ENCODE measurements at regions not wholly inside any gene's neighbourhood (a gene's known extent, or its start where the extent isn't known, plus 50 kb on each side); places are given as distances from the start of the nearest gene placed in this dataset.
"Not testable (repeated sequence)": the region's sequence is repeated elsewhere in the genome, so short reads cannot be mapped to it uniquely, and the experiment has no call there.

GRCh38 chr4:129804461-129804981 is 708.6 kb downstream of the C4orf33 start:
- ATAC-seq, result no peak
- H3K27ac Mint-ChIP-seq, result no peak overlapping the region
- POLR2A ChIA-PET, result no interaction called here
- H3K36me3 Mint-ChIP-seq (ENCODE audit: low read depth), result no peaks in the 10 kb centered on the region
- no peak for DNase-seq
- no peaks in the 10 kb centered on the region for H3K4me1 Mint-ChIP-seq
- no peak overlapping the region for H3K4me3 Mint-ChIP-seq
- CTCF ChIA-PET, result no interaction called here
- H3K27me3 Mint-ChIP-seq, result no peaks in the 10 kb centered on the region
- no peaks in the 10 kb centered on the region for H3K9me3 Mint-ChIP-seq (ENCODE audit: low read depth)
- intact Hi-C loops (cut with DNase I, micrococcal nuclease), result no loop called here

- DNase-seq (no peak), ATAC-seq (no peak)
- ChIA-PET POLR2A (no interaction called here), CTCF (no interaction called here)
- Mint-ChIP-seq H3K27ac (no peak overlapping the region), H3K9me3 (ENCODE audit: low read depth) (no peaks in the 10 kb centered on the region), H3K36me3 (ENCODE audit: low read depth) (no peaks in the 10 kb centered on the region), H3K27me3 (no peaks in the 10 kb centered on the region), H3K4me3 (no peak overlapping the region), H3K4me1 (no peaks in the 10 kb centered on the region)
- intact Hi-C loops (cut with DNase I, micrococcal nuclease), result no loop called here
These were observed 711.0 kb downstream of the C4orf33 start for GRCh38 chr4:129806986-129807385.

- DNase-seq (no peak), ATAC-seq (no peak)
- Mint-ChIP-seq H3K36me3 (ENCODE audit: low read depth) (no peaks in the 10 kb centered on the region), H3K4me3 (no peak overlapping the region), H3K27me3 (no peaks in the 10 kb centered on the region), H3K27ac (no peak overlapping the region), H3K4me1 (no peaks in the 10 kb centered on the region), H3K9me3 (ENCODE audit: low read depth) (no peaks in the 10 kb centered on the region)
- POLR2A ChIA-PET, result no interaction called here
- CTCF ChIA-PET, result no interaction called here
- intact Hi-C loops (cut with DNase I, micrococcal nuclease), result no loop called here
These were observed 712.3 kb downstream of the C4orf33 start for GRCh38 chr4:129808242-129808641.

- ChIA-PET POLR2A (no interaction called here), CTCF (no interaction called here)
- no peaks in the 10 kb centered on the region for H3K4me1 Mint-ChIP-seq
- no peaks in the 10 kb centered on the region for H3K9me3 Mint-ChIP-seq (ENCODE audit: low read depth)
- no peaks in the 10 kb centered on the region for H3K27me3 Mint-ChIP-seq
- ATAC-seq (no peak), DNase-seq (no peak)
- H3K27ac Mint-ChIP-seq, result no peak overlapping the region
- no peaks in the 10 kb centered on the region for H3K36me3 Mint-ChIP-seq (ENCODE audit: low read depth)
- intact Hi-C loops (cut with DNase I, micrococcal nuclease), result no loop called here
- no peak overlapping the region for H3K4me3 Mint-ChIP-seq
These were observed 725.1 kb downstream of the C4orf33 start for GRCh38 chr4:129821073-129821472.

- intact Hi-C loops (cut with DNase I, micrococcal nuclease), result no loop called here
- CTCF ChIA-PET, result interaction anchor here (1.2 kb wide), 1 partner anchor 181 kb away, joined by 3 read pairs; no protein-coding TSS in a partner anchor
- POLR2A ChIA-PET, result no interaction called here
- no peak for ATAC-seq
- H3K27ac Mint-ChIP-seq, result no peak overlapping the region
- H3K36me3 Mint-ChIP-seq (ENCODE audit: low read depth), result no peaks in the 10 kb centered on the region
- no peaks in the 10 kb centered on the region for H3K27me3 Mint-ChIP-seq
- H3K4me1 Mint-ChIP-seq, result no peaks in the 10 kb centered on the region
- no peak overlapping the region for H3K4me3 Mint-ChIP-seq
- H3K9me3 Mint-ChIP-seq (ENCODE audit: low read depth), result no peaks in the 10 kb centered on the region
- DNase-seq, result no peak
These were observed 726.0 kb downstream of the C4orf33 start for GRCh38 chr4:129821963-129822362.

GRCh38 chr4:129822701-129823100 is 726.7 kb downstream of the C4orf33 start:
- intact Hi-C loops (cut with DNase I, micrococcal nuclease), result no loop called here
- ChIA-PET CTCF (interaction anchor here (1.2 kb wide), 1 partner anchor 182 kb away, joined by 3 read pairs; no protein-coding TSS in a partner anchor), POLR2A (no interaction called here)
- Mint-ChIP-seq H3K4me3 (no peak overlapping the region), H3K27me3 (no peaks in the 10 kb centered on the region), H3K9me3 (ENCODE audit: low read depth) (no peaks in the 10 kb centered on the region), H3K36me3 (ENCODE audit: low read depth) (no peaks in the 10 kb centered on the region), H3K4me1 (no peaks in the 10 kb centered on the region), H3K27ac (no peak overlapping the region)
- DNase-seq (no peak), ATAC-seq (no peak)

GRCh38 chr4:129823105-129823504 is 727.2 kb downstream of the C4orf33 start:
- no peak overlapping the region for H3K27ac Mint-ChIP-seq
- H3K9me3 Mint-ChIP-seq (ENCODE audit: low read depth), result no peaks in the 10 kb centered on the region
- no peaks in the 10 kb centered on the region for H3K4me1 Mint-ChIP-seq
- no peak for DNase-seq
- no peak for ATAC-seq
- no peaks in the 10 kb centered on the region for H3K36me3 Mint-ChIP-seq (ENCODE audit: low read depth)
- intact Hi-C loops (cut with DNase I, micrococcal nuclease), result no loop called here
- POLR2A ChIA-PET, result no interaction called here
- no peak overlapping the region for H3K4me3 Mint-ChIP-seq
- H3K27me3 Mint-ChIP-seq, result no peaks in the 10 kb centered on the region
- CTCF ChIA-PET, result no interaction called here

GRCh38 chr4:129829373-129829772 is 733.4 kb downstream of the C4orf33 start:
- intact Hi-C loops (cut with DNase I, micrococcal nuclease), result no loop called here
- H3K36me3 Mint-ChIP-seq (ENCODE audit: low read depth), result no peaks in the 10 kb centered on the region
- H3K9me3 Mint-ChIP-seq (ENCODE audit: low read depth), result no peaks in the 10 kb centered on the region
- H3K27me3 Mint-ChIP-seq, result no peaks in the 10 kb centered on the region
- ChIA-PET CTCF (no interaction called here), POLR2A (no interaction called here)
- no peak for DNase-seq
- no peaks in the 10 kb centered on the region for H3K4me1 Mint-ChIP-seq
- no peak for ATAC-seq
- H3K27ac Mint-ChIP-seq, result no peak overlapping the region
- H3K4me3 Mint-ChIP-seq, result no peak overlapping the region

- intact Hi-C loops (cut with DNase I, micrococcal nuclease), result no loop called here
- Mint-ChIP-seq H3K9me3 (ENCODE audit: low read depth) (no peaks in the 10 kb centered on the region), H3K27ac (no peak overlapping the region), H3K4me1 (no peaks in the 10 kb centered on the region), H3K27me3 (no peaks in the 10 kb centered on the region), H3K4me3 (no peak overlapping the region), H3K36me3 (ENCODE audit: low read depth) (no peaks in the 10 kb centered on the region)
- DNase-seq, result no peak
- ChIA-PET CTCF (no interaction called here), POLR2A (no interaction called here)
- ATAC-seq, result no peak
These were observed 743.7 kb downstream of the C4orf33 start for GRCh38 chr4:129839687-129840086.

- Mint-ChIP-seq H3K27ac (no peak overlapping the region), H3K27me3 (peaks cover 2% of the 10 kb centered on the region), H3K4me1 (no peaks in the 10 kb centered on the region), H3K9me3 (ENCODE audit: low read depth) (no peaks in the 10 kb centered on the region), H3K4me3 (no peak overlapping the region), H3K36me3 (ENCODE audit: low read depth) (no peaks in the 10 kb centered on the region)
- CTCF ChIA-PET, result no interaction called here
- POLR2A ChIA-PET, result no interaction called here
- DNase-seq, result no peak
- intact Hi-C loops (cut with DNase I, micrococcal nuclease), result no loop called here
- ATAC-seq, result no peak
These were observed 746.1 kb downstream of the C4orf33 start for GRCh38 chr4:129842096-129842495.

- H3K9me3 Mint-ChIP-seq (ENCODE audit: low read depth), result no peaks in the 10 kb centered on the region
- ATAC-seq, result no peak
- CTCF ChIA-PET, result no interaction called here
These were observed 756.5 kb downstream of the C4orf33 start for GRCh38 chr4:129852434-129852833.

GRCh38 chr4:129853685-129854467 is 757.9 kb downstream of the C4orf33 start:
- H3K27me3 Mint-ChIP-seq; CTCF ChIA-PET; H3K27ac Mint-ChIP-seq; H3K36me3 Mint-ChIP-seq (ENCODE audit: low read depth); intact Hi-C loops (cut with DNase I, micrococcal nuclease); POLR2A ChIA-PET; H3K9me3 Mint-ChIP-seq (ENCODE audit: low read depth); DNase-seq; H3K4me3 Mint-ChIP-seq; H3K4me1 Mint-ChIP-seq; ATAC-seq: not testable (repeated sequence)

More at GRCh38 chr4:129852434-129852833, 756.5 kb downstream of the C4orf33 start:
- POLR2A ChIA-PET, result no interaction called here
- H3K27me3 Mint-ChIP-seq, result peaks cover 2% of the 10 kb centered on the region
- H3K36me3 Mint-ChIP-seq (ENCODE audit: low read depth), result no peaks in the 10 kb centered on the region
- H3K27ac Mint-ChIP-seq, result no peak overlapping the region
- H3K4me1 Mint-ChIP-seq, result no peaks in the 10 kb centered on the region
- intact Hi-C loops (cut with DNase I, micrococcal nuclease), result no loop called here
- no peak for DNase-seq
- H3K4me3 Mint-ChIP-seq, result no peak overlapping the region
